KOPT-K1 (cell line): ENCODE measurements at regions not wholly inside any gene's neighbourhood (a gene's known extent, or its start where the extent isn't known, plus 50 kb on each side); places are given as distances from the start of the nearest gene placed in this dataset.

Experiments
- H3K27ac ChIP-seq: fragments of 200-600 bp; sonication (generic); 2 replicates; pipeline ENCODE4 v1.5.1; 2016; ENCODE audit warnings: antibody characterized with exemption, mild to moderate bottlenecking, low read depth, low read length; ENCODE audit not compliant: poor library complexity, severe bottlenecking
- H3K36me3 ChIP-seq: fragments of 200-600 bp; sonication (generic); 2 replicates; pipeline ENCODE4 v1.5.1; 2017; ENCODE audit warnings: antibody characterized with exemption, mild to moderate bottlenecking, low read length, moderate library complexity; ENCODE audit not compliant: insufficient read depth
- H3K9me3 ChIP-seq: fragments of 200-600 bp; sonication (generic); 2 replicates; pipeline ENCODE4 v1.5.1; 2017; ENCODE audit warnings: antibody characterized with exemption, low read length, mild to moderate bottlenecking; ENCODE audit not compliant: insufficient read depth, poor library complexity, severe bottlenecking

DNA sequence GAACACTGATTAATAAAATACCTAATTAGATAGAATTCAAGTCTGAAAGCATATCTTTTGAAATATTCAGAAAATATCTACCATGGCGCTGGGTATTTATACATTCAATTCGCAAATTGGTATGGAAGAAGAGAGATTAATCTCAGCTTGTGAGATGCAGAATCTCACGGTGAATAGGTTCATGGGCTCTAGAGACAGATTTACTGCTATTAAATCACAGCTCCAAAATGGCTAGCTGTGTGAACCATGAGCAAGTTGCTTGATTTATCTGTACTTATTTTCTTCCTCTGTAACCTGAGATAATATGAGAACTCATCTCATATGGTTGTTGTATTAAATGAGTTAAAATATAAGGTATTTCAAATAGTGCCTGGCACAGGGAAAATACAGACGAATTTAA, 556.7 kb downstream of the FBXO15 start:
- Histone ChIP-seq H3K9me3 (no peaks in the 10 kb centered on the region), H3K36me3 (no peaks in the 10 kb centered on the region), H3K27ac (no peak overlapping the region)

DNA sequence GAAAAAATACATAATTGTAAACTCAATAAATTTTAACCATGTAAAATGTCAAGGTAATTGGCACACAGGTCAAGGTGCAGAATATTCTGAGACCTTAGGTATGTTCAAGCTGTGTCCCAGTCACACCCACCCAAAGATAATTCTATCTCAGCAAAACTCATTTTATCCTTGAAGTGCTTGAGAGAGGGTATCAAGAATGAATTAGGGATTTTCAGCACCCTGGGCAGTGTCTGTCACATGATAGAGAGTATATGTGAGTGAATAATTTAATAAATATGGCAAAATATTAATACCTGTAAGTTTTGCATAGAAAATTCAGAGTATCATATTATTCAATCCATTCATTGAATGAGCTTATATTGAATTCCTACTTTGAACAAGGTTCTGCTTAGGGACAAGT, 567.9 kb downstream of the FBXO15 start:
- no peak overlapping the region for H3K27ac ChIP-seq
- no peaks in the 10 kb centered on the region for H3K36me3 ChIP-seq
- H3K9me3 ChIP-seq = no peaks in the 10 kb centered on the region

DNA sequence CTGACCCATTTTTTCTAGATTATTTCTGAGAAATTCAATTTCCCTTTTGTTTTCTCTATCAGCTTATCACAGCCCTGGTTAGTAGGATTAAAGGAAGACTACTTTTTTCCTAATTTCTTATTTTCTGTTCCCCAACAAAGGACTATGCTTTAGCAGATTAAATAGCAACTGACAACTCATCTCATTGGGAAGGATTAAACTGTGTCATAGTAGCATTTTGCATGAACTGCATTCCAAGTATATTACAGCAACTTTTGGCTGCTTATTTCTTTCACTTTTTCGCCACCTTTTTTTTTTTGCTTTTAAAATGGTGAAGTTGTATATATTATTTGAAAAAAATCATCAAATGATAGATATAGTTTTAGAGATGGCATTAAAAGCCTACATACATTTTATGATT, 570.3 kb downstream of the FBXO15 start:
- H3K9me3 ChIP-seq = no peaks in the 10 kb centered on the region

DNA sequence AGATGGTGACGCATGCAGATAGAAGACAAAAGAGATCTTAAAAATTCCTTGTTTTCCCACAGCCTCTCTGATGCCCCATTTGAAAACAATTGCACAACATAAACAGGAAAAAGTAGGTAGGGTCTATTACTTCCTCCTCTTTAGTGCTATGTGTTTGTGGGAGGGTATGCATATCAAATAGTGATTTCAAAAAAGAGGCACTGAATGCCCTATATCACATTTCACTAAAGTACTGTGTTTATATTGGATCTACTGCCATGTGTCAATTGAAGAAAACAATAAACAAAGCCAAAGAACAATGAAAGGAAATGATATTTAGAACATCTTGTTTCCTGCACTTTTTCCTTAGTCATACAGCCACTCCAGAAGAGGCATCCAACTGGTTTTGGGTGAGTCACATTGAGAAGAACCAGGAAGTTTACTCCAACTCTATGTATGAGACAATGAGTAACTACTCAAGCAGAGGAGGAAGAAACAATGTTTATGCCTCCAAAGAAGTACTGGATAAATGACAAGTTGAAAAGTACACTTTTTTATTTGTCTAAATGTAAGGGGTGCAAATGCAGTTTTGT, 583.6 kb downstream of the FBXO15 start:
- H3K9me3 ChIP-seq = no peaks in the 10 kb centered on the region
- H3K27ac ChIP-seq = no peak overlapping the region
- no peaks in the 10 kb centered on the region for H3K36me3 ChIP-seq

More for the DNA sequence above, 570.3 kb downstream of the FBXO15 start:
- H3K27ac ChIP-seq = no peak overlapping the region
- H3K36me3 ChIP-seq = no peaks in the 10 kb centered on the region

DNA sequence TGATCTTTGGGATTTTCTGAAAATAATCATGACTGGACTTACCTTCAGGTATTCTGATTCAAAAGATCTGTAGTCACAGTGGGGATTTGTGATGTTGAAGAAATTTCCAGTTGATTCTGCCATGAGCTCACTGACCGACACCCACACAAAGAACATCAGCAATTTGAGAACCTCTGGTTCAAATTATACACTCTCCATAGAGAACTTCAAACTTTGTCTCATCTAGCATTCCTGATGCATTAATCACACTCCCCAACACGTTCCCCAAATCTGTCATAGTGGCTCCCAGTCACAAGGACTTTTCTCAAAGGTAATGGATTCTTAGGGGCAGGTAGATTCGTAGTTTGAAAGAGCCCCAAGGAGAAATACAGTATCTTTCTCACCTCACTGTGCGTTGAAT, 584.3 kb downstream of the FBXO15 start:
- Histone ChIP-seq H3K27ac (no peak overlapping the region), H3K9me3 (no peaks in the 10 kb centered on the region)

DNA sequence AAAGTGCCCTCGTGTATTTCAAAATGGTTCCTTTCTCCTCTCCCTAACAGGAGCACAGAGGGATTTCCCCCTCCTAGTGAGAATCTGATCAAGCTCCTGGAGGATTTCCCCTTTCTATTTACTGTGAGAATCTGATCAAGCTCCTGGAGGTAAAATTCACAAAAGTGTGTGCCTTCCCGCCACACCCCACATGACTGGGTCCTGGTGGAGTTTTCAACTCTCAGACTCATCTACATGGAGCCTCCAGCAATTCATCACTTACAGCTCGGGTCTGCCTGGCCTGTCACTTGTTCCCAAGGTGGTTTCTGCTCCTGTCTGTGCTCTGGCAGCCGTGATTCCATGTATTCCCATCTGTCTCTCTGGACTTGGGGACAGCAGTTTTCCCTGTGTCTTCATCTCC, 590.7 kb downstream of the FBXO15 start:
- H3K36me3 ChIP-seq = no peaks in the 10 kb centered on the region
- H3K27ac ChIP-seq = no peak overlapping the region
- H3K9me3 ChIP-seq = no peaks in the 10 kb centered on the region

More for the DNA sequence above, 584.3 kb downstream of the FBXO15 start:
- H3K36me3 ChIP-seq = no peaks in the 10 kb centered on the region

DNA sequence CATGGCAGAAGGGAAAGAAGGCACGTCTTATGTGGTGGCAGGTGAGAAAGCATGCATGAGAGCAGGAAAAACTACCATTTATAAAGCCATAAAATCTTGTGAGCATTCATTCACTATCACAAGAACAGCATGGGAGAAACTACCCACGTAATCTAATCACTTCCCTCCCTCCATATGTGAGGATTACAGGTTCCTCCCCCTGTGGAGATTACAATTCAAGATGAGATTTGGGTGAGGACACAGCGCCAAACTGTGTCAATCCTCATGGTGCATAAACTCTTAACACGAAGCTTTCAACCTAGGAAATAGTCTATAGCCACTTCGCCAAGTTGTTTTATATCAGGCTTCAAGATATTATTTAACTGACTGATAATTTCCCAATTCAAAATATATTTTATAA, 595.5 kb downstream of the FBXO15 start:
- Histone ChIP-seq H3K27ac (no peak overlapping the region), H3K36me3 (no peaks in the 10 kb centered on the region), H3K9me3 (no peaks in the 10 kb centered on the region)

DNA sequence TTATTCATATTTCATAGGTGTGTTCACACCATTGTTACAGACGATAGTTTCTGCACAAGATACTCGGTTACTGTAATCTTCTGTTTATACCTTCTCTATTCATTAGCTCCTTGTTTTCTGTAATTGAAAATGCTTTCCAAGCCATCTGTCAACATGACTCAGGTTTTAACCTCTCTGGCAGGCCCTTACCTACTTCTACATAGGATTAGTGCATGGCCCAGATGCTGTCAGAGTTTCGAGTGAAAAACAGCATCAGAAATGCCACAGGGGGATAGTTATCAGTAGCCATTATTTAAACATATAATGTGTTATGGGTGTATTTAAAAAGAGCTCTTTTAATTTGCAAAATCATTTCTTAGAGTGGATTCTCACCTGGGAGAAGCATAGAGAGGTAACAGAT, 596.4 kb downstream of the FBXO15 start:
- H3K27ac ChIP-seq = no peak overlapping the region
- H3K9me3 ChIP-seq = no peaks in the 10 kb centered on the region
- H3K36me3 ChIP-seq = no peaks in the 10 kb centered on the region

DNA sequence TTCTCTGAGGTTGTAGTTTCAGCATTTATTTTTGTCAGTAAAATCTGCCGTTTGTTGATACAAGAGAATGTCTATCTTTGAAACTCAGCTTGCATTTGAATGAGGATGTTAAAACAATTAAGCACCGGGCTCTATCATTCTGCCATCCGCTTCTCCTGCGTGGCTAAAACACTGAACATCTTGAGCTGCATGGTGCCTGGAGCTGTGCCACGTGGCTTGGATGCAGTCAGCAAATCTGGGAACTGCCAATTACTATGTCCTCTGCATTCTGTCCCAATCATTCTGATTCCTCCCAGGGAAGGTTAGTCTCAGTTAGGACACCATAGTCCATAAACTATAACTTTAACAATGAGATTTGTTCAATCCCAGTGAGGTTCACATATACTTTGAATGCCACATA, 598.4 kb downstream of the FBXO15 start:
- Histone ChIP-seq H3K9me3 (no peaks in the 10 kb centered on the region), H3K36me3 (no peaks in the 10 kb centered on the region), H3K27ac (no peak overlapping the region)

DNA sequence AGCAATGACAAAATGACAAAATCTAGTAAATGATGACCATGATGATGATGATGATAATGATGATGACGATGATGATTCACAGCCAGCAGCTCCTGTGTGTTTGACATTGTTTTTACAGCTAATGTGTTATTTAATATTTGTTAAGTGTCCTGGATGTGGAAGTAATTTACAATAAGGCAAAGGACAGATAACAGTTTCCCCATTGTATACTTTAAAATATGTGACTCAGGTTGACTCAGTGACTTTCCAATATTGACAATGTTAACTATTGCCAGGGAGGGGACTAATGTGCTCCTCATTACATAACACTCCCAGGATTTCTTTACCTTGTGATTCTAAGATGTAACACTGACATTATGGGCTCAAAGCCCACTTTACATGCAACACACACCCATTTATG, 602.2 kb downstream of the FBXO15 start:
- Histone ChIP-seq H3K9me3 (no peaks in the 10 kb centered on the region), H3K36me3 (no peaks in the 10 kb centered on the region)

DNA sequence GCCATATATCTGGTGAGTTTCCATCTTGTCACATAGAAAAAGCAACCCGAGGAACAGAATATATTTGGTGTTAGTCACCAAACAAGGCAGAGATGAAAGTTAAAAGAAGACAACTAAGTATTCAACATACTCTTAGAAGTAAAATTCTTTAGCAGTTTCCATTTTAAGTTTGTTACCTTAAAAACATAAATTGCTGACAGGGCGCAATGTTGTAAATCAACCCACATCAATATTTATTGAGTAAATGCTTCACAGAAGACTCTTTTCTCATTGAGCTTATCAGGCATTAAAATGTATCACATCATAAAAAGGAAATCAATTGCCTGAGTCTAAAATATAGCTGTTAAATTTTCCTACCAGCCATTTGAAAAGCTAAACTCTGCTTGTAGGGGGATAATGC, 603.0 kb downstream of the FBXO15 start:
- Histone ChIP-seq H3K36me3 (no peaks in the 10 kb centered on the region), H3K9me3 (no peaks in the 10 kb centered on the region), H3K27ac (no peak overlapping the region)

More for the DNA sequence above, 602.2 kb downstream of the FBXO15 start:
- no peak overlapping the region for H3K27ac ChIP-seq

DNA sequence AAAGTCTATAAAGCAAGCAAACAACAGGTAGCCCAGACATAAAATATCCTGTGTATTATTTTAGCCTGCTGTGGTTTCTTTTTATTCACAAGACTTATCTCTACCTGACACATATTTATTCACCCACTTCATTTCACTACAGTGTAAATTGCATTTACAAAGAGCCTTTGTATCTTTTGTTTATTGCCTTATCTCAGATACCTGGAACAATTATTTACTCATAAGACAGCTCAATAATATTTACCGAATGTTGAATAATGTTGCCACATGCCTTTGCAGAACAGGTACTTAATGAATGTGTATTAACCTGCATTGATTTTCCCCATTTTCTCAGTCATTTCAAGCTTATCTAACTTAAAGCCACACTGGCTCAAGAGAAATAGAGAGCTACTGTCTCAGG, 603.6 kb downstream of the FBXO15 start:
- H3K27ac ChIP-seq = no peak overlapping the region

DNA sequence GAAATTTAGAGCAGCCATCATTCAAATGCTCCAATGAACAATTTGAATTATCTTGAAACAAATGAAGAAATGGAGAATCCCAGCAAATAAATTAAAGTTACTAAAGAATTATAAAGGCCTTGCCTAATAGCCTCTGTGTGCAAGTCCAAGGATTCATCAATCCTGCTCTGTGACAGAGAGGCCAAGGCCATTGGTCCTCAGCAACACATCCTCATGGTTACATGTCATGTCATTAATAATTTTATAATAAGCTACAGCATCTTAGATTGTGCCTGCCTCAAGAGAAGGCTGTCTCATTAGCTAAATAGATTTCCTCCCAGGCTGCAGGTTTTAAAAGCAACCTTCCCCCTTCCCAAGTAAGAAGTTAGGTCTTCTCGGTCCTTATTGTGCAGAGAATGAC, 611.6 kb downstream of the FBXO15 start:
- Histone ChIP-seq H3K9me3 (no peaks in the 10 kb centered on the region), H3K36me3 (no peaks in the 10 kb centered on the region), H3K27ac (no peak overlapping the region)

More for the DNA sequence above, 603.6 kb downstream of the FBXO15 start:
- Histone ChIP-seq H3K9me3 (no peaks in the 10 kb centered on the region), H3K36me3 (no peaks in the 10 kb centered on the region)

DNA sequence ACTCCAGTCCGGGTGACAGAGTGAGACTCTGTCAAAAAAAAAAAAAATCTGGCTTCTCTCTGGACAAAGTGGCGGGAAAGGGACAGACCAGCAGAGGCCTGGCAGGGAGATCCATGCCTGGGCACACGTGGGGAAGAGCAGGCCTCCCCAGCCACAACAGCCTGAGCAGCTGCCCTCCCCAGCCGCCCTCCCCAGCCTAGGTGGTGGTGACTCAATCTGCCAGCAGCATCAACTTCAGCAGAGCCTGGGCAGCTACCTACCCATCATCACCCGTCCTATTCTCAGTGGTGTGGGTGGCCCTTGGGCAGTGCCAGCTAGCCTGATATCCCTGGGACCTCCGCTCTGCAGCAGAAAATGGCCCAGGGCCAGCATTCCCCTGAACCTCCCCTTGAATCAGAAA, 612.4 kb downstream of the FBXO15 start:
- H3K9me3 ChIP-seq = no peaks in the 10 kb centered on the region
- H3K27ac ChIP-seq = no peak overlapping the region
- no peaks in the 10 kb centered on the region for H3K36me3 ChIP-seq

DNA sequence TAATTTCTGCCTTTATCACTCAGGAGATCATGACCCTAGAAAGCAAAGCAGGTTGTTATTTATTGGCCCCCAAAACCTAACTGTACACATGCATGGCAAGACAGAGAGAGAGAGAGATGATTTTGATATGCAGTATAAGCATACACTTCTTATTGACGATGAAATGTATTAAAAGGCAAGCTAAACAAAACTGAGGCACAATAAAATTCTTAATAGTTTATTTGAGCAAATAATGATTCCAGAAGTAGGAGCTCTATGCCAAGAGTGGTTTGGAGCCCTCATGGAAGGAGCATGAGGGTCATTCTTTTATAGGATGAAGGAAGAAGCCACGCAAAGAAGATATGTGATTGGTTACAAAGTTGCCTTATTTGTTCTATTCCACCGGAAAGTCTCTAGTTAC, 616.0 kb downstream of the FBXO15 start:
- Histone ChIP-seq H3K27ac (no peak overlapping the region), H3K9me3 (no peaks in the 10 kb centered on the region), H3K36me3 (no peaks in the 10 kb centered on the region)

DNA sequence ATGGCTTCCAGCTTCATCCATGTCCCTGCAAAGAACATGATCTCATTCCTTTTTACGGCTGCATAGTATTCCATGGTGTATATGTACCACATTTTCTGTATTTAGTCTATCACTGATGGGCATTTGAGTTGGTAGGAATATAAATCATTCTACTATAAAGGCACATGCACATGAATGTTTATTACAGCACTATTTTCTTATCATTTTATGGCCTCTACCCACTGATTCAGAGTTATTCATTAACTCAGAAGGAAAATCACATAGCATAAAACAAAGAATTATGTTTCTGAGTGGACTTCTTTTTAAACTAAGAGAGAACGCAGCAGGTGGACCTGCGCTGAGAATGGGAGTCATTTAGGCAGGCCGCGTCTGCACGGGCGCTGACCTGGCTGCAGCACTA, 619.6 kb downstream of the FBXO15 start:
- Histone ChIP-seq H3K36me3 (no peaks in the 10 kb centered on the region), H3K9me3 (no peaks in the 10 kb centered on the region), H3K27ac (no peak overlapping the region)
